ENCODE measurements at regions not wholly inside any gene's neighbourhood (a gene's known extent, or its start where the extent isn't known, plus 50 kb on each side); places are given as distances from the start of the nearest gene placed in this dataset.

- Histone ChIP-seq H3K27ac (peak overlapping the region; percentile 64), H3K4me3 (peak overlapping the region; percentile 5), H3K4me1 (peaks cover 20% of the 10 kb centered on the region), H3K9me3 (peaks cover 19% of the 10 kb centered on the region), H3K36me3 (ENCODE audit: insufficient read depth in 1 of 2, low read depth in 1 of 2) (no peaks in the 10 kb centered on the region), H3K27me3 (ENCODE audit: insufficient read depth in 3 of 3, low read length in 2 of 3) (no peaks in the 10 kb centered on the region)
- DNase-seq (peak; percentile 58 to 77), ATAC-seq (peak; percentile 97 to 99 (median 98))
- intact Hi-C loops (cut with DNase I): no loop called here
- TF ChIP-seq, protein P1, sequence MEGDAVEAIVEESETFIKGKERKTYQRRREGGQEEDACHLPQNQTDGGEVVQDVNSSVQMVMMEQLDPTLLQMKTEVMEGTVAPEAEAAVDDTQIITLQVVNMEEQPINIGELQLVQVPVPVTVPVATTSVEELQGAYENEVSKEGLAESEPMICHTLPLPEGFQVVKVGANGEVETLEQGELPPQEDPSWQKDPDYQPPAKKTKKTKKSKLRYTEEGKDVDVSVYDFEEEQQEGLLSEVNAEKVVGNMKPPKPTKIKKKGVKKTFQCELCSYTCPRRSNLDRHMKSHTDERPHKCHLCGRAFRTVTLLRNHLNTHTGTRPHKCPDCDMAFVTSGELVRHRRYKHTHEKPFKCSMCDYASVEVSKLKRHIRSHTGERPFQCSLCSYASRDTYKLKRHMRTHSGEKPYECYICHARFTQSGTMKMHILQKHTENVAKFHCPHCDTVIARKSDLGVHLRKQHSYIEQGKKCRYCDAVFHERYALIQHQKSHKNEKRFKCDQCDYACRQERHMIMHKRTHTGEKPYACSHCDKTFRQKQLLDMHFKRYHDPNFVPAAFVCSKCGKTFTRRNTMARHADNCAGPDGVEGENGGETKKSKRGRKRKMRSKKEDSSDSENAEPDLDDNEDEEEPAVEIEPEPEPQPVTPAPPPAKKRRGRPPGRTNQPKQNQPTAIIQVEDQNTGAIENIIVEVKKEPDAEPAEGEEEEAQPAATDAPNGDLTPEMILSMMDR (IDR thresholded peaks at IDR 0.05): no peak
- WGBS, 3 donors: 34 to 37% (median 36%) methylated on average over 5 of the region's 5 CpGs
Measured at GRCh38 chr11:113603277-113604059, 102.6 kb downstream of the TMPRSS5 start.

- TF ChIP-seq, protein P1 (IDR thresholded peaks at IDR 0.05): no peak
- H3K27ac ChIP-seq: peak overlapping the region; percentile 64
- intact Hi-C loops (cut with DNase I): no loop called here
Measured at GRCh38 chr11:113602483-113602882, 103.6 kb downstream of the TMPRSS5 start.

GRCh38 chr11:113596658-113597057 is 109.5 kb downstream of the TMPRSS5 start:
- intact Hi-C loops (cut with DNase I): loop anchor here in 1 of 2 donors (10.0 kb wide), 1 partner anchor 128 kb away; no protein-coding TSS in a partner anchor
- Histone ChIP-seq H3K9me3 (no peaks in the 10 kb centered on the region), H3K27ac (no peak overlapping the region), H3K36me3 (ENCODE audit: insufficient read depth in 1 of 2, low read depth in 1 of 2) (no peaks in the 10 kb centered on the region), H3K27me3 (ENCODE audit: insufficient read depth in 3 of 3, low read length in 2 of 3) (no peaks in the 10 kb centered on the region), H3K4me3 (no peak overlapping the region), H3K4me1 (no peaks in the 10 kb centered on the region)
- ATAC-seq (no peak), DNase-seq (no peak)
- 63 to 67% (median 64%) methylated on average over 5 of the region's 5 CpGs for WGBS, 3 donors
- TF ChIP-seq, protein P1 (IDR thresholded peaks at IDR 0.05): no peak

More at GRCh38 chr11:113602483-113602882, 103.6 kb downstream of the TMPRSS5 start:
- ATAC-seq: peak; percentile 26 to 60 (median 40)
- 56 to 73% (median 65%) methylated on average over 2 of the region's 2 CpGs for WGBS, 3 donors
- DNase-seq: no peak
- Histone ChIP-seq H3K4me3 (peak overlapping the region; percentile 5), H3K36me3 (ENCODE audit: insufficient read depth in 1 of 2, low read depth in 1 of 2) (no peaks in the 10 kb centered on the region), H3K27me3 (ENCODE audit: insufficient read depth in 3 of 3, low read length in 2 of 3) (no peaks in the 10 kb centered on the region), H3K9me3 (peaks cover 19% of the 10 kb centered on the region), H3K4me1 (peaks cover 20% of the 10 kb centered on the region)

DNA sequence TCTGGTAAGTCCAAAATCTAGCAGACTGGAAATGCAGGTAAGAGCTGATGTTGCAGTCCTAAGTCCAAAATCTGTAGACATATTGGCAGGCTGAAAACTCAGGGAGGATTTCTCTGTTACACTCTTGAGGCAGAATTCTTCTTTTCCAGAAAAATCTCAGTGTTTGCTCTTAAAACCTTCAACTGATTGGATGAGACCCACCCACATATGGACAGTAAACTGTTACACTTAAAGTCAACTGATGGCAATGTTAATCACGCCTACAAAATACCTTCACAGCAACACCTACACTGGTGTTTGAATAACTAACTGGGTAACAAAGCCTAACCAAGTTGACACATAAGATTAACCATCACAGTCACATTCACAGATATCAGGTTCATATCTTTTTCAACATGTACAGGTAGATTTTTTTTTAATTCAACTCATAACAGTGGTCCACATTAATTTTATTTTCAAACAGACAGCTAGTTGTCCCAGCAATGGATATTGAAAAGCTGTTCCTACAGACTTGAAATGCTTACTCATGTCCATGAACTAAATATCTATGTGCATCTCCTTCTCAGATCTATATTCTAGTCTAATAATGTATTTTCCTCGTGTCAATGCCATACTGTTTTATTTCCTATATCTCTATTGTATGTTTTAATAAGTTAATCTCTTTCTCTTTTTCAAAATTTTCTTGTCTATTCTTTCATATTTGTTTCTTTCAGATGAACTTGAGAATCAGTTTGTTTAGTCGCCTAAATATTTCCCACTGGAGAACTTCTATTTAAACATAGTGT is 110.1 kb downstream of the TMPRSS5 start:
- TF ChIP-seq, protein P1 (IDR thresholded peaks at IDR 0.05): no peak
- intact Hi-C loops (cut with DNase I): loop anchor here in 1 of 2 donors (10.0 kb wide), 1 partner anchor 129 kb away; no protein-coding TSS in a partner anchor
- Histone ChIP-seq H3K4me1 (no peaks in the 10 kb centered on the region), H3K36me3 (ENCODE audit: insufficient read depth in 1 of 2, low read depth in 1 of 2) (no peaks in the 10 kb centered on the region), H3K27ac (no peak overlapping the region), H3K4me3 (no peak overlapping the region), H3K27me3 (ENCODE audit: insufficient read depth in 3 of 3, low read length in 2 of 3) (no peaks in the 10 kb centered on the region), H3K9me3 (no peaks in the 10 kb centered on the region)
- ATAC-seq (no peak), DNase-seq (no peak)
- 86 to 91% (median 88%) methylated on average over 3 of the region's 3 CpGs for WGBS, 3 donors
